HG03565 (cell line): ENCODE measurements at regions not wholly inside any gene's neighbourhood (a gene's known extent, or its start where the extent isn't known, plus 50 kb on each side); places are given as distances from the start of the nearest gene placed in this dataset.

Experiments
- ATAC-seq: cut with Tn5 transposase; IDR thresholded peaks from one replicate; pipeline ENCODE4 v1.9.1; 2021; ENCODE audit warnings: mild to moderate bottlenecking, moderate library complexity; ENCODE audit not compliant: unreplicated experiment

DNA sequence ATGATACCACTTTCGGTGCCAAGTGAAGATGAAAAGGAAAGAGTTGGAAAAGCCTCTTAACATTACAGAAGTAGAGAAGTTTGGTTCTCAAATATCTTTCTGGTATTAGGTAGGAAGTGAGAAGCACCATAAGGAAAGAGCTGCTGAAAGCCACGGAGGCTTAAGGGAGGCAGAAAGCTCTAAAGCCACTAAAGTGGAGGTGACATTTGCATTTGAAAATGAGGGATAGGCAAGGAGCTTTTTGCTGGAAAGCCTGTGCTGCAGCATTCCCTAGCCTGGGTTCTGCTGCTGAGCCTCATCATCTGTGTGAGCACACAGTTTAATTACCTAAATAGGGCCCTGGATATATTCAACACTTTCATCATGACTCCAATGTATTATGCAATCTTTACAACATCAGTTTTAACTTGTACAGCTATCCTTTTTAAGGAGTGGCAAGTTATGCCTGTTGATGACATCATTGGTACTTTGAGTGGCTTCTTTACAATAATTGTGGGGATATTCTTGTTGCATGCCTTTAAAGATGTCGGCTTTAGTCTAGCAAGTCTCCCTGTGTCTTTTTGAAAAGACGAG, 315.4 kb downstream of the RBM26 start:
- no peak for ATAC-seq

DNA sequence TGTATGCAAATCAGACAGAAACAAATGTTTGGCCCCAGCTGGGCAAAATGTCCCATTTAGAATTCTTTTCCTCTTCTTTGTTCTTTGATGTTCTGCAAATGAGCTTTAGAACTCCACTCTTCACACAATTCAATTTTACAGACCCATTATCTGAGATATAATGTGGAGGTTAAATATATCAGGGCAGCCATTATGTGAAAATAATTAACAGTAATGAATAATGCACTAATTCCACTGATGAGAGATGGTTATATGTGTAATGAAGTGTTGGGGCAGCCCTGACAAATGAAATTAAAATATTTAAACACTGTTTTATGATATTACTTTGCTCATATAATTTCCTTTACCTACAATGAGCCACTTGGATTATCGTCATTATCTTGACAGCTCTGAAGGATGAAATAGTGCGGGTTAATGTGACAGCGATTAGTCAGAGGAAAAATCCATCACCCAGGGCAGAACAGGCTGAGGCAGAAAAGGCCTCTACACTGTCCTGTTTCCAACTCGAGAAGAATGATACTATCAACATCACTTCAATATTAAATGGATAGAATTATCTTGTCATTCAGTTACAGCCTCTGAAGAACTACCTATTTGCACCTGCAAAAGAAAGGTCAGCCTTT, 321.1 kb downstream of the RBM26 start:
- ATAC-seq, result no peak

DNA sequence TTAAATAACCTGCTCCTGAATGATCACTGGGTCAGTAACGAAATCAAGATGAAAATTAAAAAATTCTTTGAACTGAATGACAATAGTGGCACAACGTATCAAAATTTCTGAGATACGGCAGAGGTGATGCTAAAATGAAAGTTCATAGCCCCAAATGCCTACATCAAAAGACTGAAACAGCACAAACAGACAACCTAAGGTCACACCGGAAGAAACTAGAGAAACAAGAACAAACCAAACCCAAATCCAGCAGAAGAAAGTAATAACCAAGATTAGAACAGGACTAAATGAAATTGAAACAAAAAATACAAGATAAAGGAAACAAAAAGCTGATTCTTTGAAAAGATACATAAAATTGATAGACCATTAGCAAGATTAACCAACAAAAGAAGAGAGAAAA, 324.1 kb downstream of the RBM26 start:
- no peak for ATAC-seq

DNA sequence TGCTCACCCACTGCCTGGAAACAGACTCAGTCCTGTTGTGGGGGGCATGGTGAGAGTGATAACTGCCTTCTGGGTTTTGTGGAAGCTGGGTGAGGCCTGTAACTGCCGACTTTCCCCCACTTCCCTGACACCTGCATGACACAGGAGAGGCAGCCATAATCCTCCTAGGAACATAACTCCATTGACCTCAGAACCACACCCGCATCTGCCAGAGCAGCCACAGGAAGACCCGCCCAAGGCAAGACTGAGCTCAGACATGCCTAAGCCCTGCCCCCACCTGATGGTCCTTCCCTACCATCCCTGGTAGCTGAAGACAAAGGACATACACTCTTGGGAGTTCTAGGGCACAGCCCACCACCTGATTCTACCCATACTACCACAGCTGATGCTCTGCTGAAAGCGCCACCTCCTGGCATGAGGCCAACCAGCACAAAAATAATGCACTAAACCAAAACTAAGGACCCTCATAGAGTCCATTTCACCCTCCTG, 326.7 kb downstream of the RBM26 start:
- no peak for ATAC-seq

GRCh38 chr13:79075703-79076102, 330.4 kb downstream of the RBM26 start:
- ATAC-seq, result no peak

GRCh38 chr13:79070343-79070974, 335.6 kb downstream of the RBM26 start:
- ATAC-seq, result no peak

DNA sequence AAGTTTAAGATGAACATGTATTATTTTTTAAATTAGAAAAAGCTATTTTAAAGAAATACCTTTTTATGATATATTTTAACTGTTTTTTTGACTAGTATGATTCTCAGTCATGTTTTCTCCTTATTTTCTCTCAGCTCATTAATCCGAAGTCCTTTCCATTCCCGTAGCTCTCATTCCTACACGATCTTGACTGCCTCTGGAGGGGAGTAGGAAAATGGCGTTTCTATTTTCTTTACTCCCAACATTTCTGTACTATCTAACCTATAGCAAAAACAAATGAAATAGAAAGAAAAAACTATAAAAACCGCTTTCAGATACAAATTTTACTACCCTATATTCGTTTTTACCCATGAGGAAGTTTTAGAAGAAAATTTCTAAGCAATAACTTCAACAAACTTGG, 343.8 kb downstream of the RBM26 start:
- ATAC-seq, result no peak

DNA sequence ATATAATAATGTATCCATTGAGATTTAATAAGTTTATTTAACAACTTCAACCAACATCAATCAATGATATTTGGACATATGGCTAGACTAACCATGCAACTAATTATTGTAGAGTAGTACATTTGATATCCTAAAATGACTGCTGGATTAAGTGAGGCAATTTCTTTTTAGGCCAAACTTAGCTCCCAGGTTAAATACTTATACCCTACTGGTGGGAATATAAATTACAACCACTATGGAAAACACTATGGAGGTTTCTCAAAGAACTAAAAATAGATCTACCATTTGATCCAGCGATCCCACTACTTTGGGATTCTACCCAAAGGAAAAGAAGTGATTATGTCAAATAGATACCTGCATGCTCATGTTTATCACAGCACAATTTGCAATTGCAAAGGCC, 345.8 kb downstream of the RBM26 start:
- no peak for ATAC-seq

DNA sequence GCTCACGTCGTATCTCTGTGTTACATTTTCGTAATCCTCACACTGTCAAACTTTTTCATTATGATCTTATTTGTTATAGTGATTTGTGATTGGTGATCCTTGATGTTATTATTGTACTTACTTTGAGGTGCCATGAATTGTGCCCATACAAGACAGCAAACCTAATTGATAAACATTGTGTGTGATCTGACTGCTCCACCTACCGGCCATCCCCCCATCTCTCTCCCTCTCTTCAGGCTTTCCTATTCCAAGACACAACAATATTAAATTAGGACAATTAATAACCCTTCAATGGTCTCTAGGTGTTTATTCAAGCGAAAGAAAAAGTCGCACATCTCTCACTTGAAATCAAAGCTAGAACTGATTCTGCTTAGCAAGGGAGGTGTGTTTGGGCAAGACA, 349.3 kb downstream of the RBM26 start:
- ATAC-seq, result no peak

- ATAC-seq, result no peak
Observed at GRCh38 chr13:79051472-79051871, 354.6 kb downstream of the RBM26 start.

- no peak for ATAC-seq
Observed at GRCh38 chr13:79044415-79044814, 361.6 kb downstream of the RBM26 start.

GRCh38 chr13:79043208-79043607, 362.8 kb downstream of the RBM26 start:
- ATAC-seq, result no peak

DNA sequence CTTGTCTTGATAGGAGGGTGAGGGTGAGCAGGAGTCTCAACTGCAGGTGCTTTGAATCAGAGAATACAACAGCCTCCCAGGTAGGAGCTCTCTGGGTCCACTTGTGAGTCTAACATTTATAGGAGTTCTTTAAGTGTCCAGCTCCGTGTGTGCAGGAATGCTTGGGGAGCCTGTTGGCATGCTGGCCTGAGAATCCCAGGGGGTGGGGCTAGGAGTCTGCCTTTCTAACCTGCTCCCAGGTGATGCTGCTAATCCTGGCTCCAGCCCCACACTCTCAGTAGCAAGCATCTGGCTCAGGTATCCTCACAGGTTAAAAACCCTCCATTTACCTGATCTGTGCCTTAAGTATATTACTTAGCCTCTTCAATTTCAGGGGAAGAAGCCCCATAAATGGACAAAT, 368.9 kb downstream of the RBM26 start:
- no peak for ATAC-seq

DNA sequence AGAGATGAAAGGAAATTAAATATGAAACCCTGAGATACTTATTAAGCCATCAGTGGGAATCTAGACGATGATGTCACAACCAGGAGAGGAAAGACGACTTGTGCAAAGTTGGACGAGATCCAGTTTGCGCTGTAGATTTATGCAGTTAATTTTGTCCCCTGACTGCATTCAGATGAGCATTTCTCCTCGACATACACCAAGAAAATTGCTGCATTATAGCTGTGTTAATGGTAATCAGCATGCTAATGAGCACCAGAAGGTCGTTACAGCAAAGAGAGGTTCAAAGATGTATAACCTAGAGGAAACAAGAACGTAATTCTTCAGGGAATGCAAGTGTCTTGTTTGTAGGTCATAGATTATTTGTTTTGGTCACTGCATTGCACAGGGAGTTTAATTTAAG, 371.7 kb downstream of the RBM26 start:
- ATAC-seq, result no peak

DNA sequence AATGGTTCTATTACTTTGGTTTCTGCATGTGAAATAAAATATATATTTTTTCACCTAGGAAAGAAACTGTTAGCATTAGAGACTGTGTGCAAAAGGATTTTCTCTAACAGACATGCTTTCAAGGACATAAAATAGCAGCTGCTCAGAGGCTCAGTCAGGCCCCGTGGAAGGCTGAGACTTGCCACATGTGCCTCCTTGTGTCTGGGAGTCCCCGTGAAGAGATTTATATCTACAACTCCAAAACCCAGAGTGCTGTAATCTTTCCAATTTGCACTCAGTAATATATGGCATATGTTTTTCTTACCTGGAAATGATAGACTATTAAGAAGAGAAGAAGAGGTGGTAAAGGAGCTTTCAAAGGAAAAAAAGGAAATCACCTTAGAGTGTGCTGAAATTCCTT, 371.6 kb upstream of the OBI1 start:
- no peak for ATAC-seq

- no peak for ATAC-seq
Observed at GRCh38 chr13:79018166-79018565, 359.2 kb upstream of the OBI1 start.

DNA sequence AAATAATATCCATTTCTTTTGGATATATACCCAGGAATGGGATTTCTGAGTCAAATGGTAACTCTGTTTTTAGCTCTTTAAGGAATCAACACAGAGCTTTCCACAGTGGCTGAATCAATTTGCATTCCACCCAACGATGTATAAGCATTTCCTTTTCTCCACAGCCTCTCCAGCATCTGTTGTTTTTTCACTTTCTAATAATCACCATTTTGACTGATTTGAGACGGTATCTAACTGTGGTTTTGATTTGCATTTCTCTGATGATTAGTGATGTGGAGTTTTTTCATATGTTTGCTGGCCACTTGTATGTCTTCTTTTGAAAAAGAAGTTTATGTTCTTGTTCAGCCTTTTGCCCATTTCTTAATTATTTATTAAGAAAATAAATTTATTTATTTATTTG, 352.2 kb upstream of the OBI1 start:
- ATAC-seq, result peak; percentile 45

DNA sequence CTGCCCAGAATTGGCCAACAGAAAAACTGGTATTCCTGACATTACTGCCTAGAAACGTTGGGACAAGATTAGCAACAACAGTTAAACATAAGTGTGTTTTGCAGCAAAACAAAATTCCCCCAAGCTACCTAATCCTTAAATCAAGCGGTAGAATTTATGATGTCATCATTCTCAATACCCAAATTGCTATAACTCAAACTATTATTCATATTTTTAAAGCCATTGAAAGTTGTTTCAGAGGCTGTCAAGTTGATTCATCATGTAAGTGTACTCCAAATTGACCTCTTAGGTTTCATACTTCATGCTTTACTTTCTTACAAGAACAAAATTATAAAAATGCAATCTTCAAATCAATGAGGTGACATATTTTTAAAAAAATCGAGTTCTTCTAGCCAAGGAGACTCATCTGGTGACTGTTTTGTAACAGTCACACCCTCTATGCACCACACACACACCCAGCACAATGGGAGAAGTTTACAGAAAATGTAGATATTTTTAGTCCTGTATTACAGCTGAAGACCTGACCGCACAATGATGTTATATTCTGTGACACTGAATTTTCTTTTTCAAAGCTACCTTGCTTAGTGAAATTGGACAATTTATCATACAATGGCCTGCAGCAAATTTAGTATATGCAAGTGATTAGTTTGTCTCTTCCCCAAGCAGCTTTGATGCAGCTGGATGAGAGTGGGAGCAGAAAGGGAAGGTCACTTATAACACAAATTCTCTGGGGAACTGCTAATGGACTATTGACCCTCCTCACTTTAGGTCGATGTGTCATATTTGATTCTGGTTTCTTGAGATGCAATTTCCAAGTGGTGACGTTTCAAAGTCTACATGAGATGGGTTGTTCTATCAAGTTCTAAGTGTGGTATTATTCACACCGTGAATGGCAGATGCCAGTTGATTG, 345.3 kb upstream of the OBI1 start:
- peak; percentile 70 for ATAC-seq

DNA sequence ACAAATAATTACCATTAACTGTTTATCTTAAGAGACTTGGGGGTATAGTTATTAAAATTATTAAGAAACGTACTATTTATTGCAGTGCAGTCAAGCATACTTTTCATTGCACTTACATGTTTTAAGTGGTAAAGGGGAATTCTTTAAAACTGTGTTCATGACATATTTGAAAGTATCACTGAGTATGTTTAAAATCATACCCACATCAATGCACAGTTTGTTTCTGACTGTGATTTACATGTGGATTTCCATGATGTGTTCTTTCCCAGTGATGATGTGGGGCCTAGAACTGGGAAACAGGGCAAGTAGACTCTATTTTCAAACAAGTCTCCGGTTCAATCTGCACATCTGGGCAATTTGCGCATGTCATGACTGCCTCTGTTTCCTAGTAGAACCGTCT, 340.5 kb upstream of the OBI1 start:
- ATAC-seq, result no peak

GRCh38 chr13:78998630-78999315, 339.8 kb upstream of the OBI1 start:
- no peak for ATAC-seq
